ENCODE measurements at regions not wholly inside any gene's neighbourhood (a gene's known extent, or its start where the extent isn't known, plus 50 kb on each side); places are given as distances from the start of the nearest gene placed in this dataset.

GRCh38 chr7:42372479-42372878, 135.5 kb upstream of the GLI3 start:
- TF ChIP-seq CTCF (IDR thresholded peaks at IDR 0.05; ENCODE audit: low read depth, low read length) (no peak), EZH2phosphoT487 (IDR thresholded peaks at IDR 0.05; ENCODE audit: low read depth) (no peak)
